ENCODE measurements at regions not wholly inside any gene's neighbourhood (a gene's known extent, or its start where the extent isn't known, plus 50 kb on each side); places are given as distances from the start of the nearest gene placed in this dataset.

DNA sequence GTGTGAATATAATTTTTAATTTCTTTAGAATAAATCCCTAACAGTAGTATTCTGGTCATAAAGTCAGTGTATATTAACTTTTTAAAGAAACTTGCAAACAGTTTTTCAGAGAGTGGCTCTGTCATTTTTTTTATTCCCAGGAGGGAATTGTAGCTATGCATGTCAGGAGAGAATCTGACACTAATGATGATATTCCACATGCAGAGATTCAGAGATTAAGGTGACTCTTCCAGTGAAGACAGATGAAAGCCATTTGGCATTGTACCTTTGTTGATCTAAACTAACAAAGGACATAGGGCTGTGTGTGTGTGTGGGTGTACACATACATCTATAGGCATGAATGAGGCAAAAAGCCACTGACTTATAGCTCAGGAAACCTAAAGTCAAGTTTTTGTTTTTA lies 99.9 kb downstream of the TNFSF13B start:
- Mint-ChIP-seq H3K27me3 (no peaks in the 10 kb centered on the region), H3K36me3 (ENCODE audit: insufficient read depth) (no peaks in the 10 kb centered on the region), H3K4me1 (ENCODE audit: low read depth) (no peaks in the 10 kb centered on the region), H3K9me3 (ENCODE audit: low read depth) (peaks cover 9% of the 10 kb centered on the region), H3K4me3 (ENCODE audit: low read depth) (no peak overlapping the region), H3K27ac (no peak overlapping the region)
- no peak for DNase-seq (ENCODE audit: low spot score, unreplicated experiment)
- TF ChIP-seq, protein P1, sequence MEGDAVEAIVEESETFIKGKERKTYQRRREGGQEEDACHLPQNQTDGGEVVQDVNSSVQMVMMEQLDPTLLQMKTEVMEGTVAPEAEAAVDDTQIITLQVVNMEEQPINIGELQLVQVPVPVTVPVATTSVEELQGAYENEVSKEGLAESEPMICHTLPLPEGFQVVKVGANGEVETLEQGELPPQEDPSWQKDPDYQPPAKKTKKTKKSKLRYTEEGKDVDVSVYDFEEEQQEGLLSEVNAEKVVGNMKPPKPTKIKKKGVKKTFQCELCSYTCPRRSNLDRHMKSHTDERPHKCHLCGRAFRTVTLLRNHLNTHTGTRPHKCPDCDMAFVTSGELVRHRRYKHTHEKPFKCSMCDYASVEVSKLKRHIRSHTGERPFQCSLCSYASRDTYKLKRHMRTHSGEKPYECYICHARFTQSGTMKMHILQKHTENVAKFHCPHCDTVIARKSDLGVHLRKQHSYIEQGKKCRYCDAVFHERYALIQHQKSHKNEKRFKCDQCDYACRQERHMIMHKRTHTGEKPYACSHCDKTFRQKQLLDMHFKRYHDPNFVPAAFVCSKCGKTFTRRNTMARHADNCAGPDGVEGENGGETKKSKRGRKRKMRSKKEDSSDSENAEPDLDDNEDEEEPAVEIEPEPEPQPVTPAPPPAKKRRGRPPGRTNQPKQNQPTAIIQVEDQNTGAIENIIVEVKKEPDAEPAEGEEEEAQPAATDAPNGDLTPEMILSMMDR (IDR thresholded peaks at IDR 0.05; ENCODE audit: unreplicated experiment) = no peak

DNA sequence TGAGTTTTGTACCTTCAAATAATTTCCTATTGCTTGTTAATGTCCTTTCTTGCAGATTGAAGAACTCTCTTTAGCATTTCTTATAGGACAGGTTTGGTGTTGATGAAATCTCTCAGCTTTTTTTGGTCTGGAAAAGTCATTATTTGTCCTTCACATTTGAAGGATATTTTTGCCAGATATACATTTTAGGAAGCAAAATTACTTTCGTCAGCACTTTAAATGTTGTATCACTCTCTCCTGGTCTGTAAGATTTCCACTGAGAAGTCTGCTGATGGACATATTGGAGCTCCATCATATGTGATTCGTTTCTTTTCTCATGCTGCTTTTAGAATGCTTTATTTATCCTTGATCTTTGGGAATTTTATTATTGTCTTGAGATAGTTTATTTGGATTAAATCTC lies 105.5 kb downstream of the TNFSF13B start:
- Mint-ChIP-seq H3K27ac (no peak overlapping the region), H3K9me3 (ENCODE audit: low read depth) (peaks cover 22% of the 10 kb centered on the region), H3K27me3 (no peaks in the 10 kb centered on the region), H3K4me3 (ENCODE audit: low read depth) (no peak overlapping the region), H3K36me3 (ENCODE audit: insufficient read depth) (no peaks in the 10 kb centered on the region), H3K4me1 (ENCODE audit: low read depth) (no peaks in the 10 kb centered on the region)
- TF ChIP-seq, protein P1 (IDR thresholded peaks at IDR 0.05; ENCODE audit: unreplicated experiment) = no peak
- no peak for DNase-seq (ENCODE audit: low spot score, unreplicated experiment)

DNA sequence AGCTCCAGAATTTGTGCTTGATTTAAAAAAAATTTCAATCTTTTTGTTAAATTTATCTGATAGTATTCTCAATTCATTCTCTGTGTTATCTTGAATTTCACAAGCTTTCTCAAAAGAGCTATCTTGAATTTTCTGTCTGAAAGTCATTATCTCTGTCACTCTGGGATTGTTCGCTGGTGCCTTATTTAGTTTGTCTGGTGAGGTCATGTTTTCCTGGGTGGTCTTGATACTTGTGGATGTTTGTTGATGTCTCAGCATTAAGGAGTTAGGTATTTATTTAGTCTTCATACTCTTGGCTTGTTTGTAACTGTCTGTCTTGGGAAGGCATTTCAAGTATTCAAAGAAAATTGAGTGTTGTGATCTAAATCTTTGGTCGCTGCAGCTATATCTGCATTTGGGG lies 106.3 kb downstream of the TNFSF13B start:
- H3K27ac Mint-ChIP-seq = no peak overlapping the region
- no peak overlapping the region for H3K4me3 Mint-ChIP-seq (ENCODE audit: low read depth)
- TF ChIP-seq, protein P1 (IDR thresholded peaks at IDR 0.05; ENCODE audit: unreplicated experiment) = no peak
- DNase-seq (ENCODE audit: low spot score, unreplicated experiment) = no peak
- H3K27me3 Mint-ChIP-seq = no peaks in the 10 kb centered on the region
- peaks cover 22% of the 10 kb centered on the region for H3K9me3 Mint-ChIP-seq (ENCODE audit: low read depth)
- no peaks in the 10 kb centered on the region for H3K4me1 Mint-ChIP-seq (ENCODE audit: low read depth)
- no peaks in the 10 kb centered on the region for H3K36me3 Mint-ChIP-seq (ENCODE audit: insufficient read depth)

DNA sequence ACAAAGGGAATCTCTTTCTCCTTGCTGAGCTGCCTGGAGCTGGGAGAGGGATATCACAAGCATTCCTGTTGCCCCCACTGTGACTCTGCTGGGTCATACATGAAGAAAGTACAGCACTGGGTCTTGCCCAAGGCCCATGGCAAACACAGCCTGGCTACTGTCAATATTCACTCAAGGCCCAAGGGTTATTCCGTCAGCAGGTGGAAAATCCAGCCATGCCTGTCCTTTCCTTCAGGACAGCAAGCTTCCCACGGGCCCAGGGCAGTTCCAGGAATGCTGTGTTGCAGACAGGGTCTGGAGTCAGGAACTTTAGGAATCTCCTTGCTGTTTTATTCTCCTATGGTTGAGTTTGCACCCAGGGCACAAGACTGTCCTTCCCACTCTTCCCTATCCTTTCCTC lies 106.8 kb downstream of the TNFSF13B start:
- TF ChIP-seq, protein P1 (IDR thresholded peaks at IDR 0.05; ENCODE audit: unreplicated experiment) = no peak
- Mint-ChIP-seq H3K36me3 (ENCODE audit: insufficient read depth) (no peaks in the 10 kb centered on the region), H3K4me1 (ENCODE audit: low read depth) (no peaks in the 10 kb centered on the region), H3K4me3 (ENCODE audit: low read depth) (no peak overlapping the region), H3K27ac (peak overlapping the region; percentile 11), H3K9me3 (ENCODE audit: low read depth) (peaks cover 18% of the 10 kb centered on the region), H3K27me3 (no peaks in the 10 kb centered on the region)
- no peak for DNase-seq (ENCODE audit: low spot score, unreplicated experiment)

DNA sequence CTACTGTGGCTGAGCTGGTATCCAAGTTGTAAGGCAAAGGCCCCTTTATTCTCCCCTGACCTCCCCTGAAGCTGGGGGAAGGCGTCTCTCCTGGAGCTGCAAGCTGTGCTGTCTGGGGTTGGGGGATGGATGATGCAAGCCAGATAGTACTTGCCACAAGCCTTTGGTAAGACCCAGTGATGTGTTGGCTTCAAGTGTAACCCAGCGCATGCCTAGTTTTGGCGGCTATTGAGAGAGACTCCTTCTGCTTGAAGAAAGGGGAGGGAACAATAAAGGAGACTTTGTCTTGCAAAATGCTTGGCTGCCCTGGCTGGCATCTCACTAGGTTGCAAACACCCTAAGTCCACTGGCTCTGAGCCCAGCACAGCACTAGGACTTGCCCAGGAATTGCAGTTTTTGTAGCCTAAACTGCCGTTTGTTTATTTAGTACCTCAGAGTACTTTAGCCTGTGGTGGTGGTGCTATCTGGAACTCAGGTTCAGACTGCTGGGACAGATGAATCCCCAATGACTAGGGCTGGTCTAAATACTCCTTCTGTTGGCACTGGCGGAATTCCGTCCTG lies 108.2 kb downstream of the TNFSF13B start:
- TF ChIP-seq, protein P1 (IDR thresholded peaks at IDR 0.05; ENCODE audit: unreplicated experiment) = no peak
- no peak overlapping the region for H3K4me3 Mint-ChIP-seq (ENCODE audit: low read depth)

More for the DNA sequence above, 108.2 kb downstream of the TNFSF13B start:
- Mint-ChIP-seq H3K36me3 (ENCODE audit: insufficient read depth) (no peaks in the 10 kb centered on the region), H3K27me3 (no peaks in the 10 kb centered on the region), H3K27ac (no peak overlapping the region), H3K9me3 (ENCODE audit: low read depth) (peaks cover 14% of the 10 kb centered on the region), H3K4me1 (ENCODE audit: low read depth) (no peaks in the 10 kb centered on the region)
- no peak for DNase-seq (ENCODE audit: low spot score, unreplicated experiment)

All from progenitor cell of endocrine pancreas (in vitro differentiated cells).